Gastrocnemius medialis (tissue), 4 donors: ENCODE measurements at regions not wholly inside any gene's neighbourhood (a gene's known extent, or its start where the extent isn't known, plus 50 kb on each side); places are given as distances from the start of the nearest gene placed in this dataset.

ENCODE experiments used
- CTCF ChIP-seq, 5 experiments: fragments of 450-650 bp in 3 of 5; fragments of 200-600 bp in 2 of 5; sonication (generic) in 2 of 5; IDR thresholded peaks in 4 of 5; conservative IDR thresholded peaks in 1 of 5; 1 replicate in 4 of 5; 2 replicates in 1 of 5; pipeline ENCODE4 v1.5.1; 2016 to 2019; ENCODE audit warnings: antibody characterized with exemption in 5 of 5, mild to moderate bottlenecking in 3 of 5, moderate library complexity in 3 of 5
- POLR2A ChIP-seq, 2 donors: fragments of 450-650 bp; IDR thresholded peaks; one replicate each; pipeline ENCODE4 v1.6.1; 2017; ENCODE audit warnings: antibody characterized with exemption in 2 of 2, mild to moderate bottlenecking in 2 of 2, moderate library complexity in 2 of 2

DNA sequence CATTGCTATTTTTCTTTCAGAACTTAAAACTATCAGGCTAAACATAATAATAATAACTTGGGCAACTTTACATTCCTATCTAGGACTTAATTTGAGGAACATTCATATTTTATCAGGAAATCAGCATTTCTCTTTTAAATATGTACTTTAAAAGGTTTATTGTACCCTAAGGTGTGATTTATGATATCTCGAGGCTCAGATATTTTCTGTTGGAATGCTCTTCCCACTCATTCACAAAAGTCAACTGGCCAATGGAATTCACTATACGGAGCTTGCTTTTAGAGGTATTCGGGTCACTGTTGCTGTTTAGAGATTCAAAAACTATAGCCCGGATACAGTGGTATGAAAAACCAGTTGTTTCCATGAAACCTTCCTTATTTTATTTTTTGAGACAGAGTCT, 328.3 kb downstream of the GBA3 start:
- no peak for TF ChIP-seq CTCF (IDR thresholded peaks at IDR 0.05 in 4 of 5, conservative IDR thresholded peaks at IDR 0.05 in 1 of 5)
- no peak for TF ChIP-seq POLR2A (IDR thresholded peaks at IDR 0.05)
